ENCODE measurements at regions not wholly inside any gene's neighbourhood (a gene's known extent, or its start where the extent isn't known, plus 50 kb on each side); places are given as distances from the start of the nearest gene placed in this dataset.
A peak's percentile ranks its signal among the peaks of the same experiment; 100 is the strongest.

- no peak for DNase-seq (ENCODE audit: low read depth)
- TF ChIP-seq, protein P1, sequence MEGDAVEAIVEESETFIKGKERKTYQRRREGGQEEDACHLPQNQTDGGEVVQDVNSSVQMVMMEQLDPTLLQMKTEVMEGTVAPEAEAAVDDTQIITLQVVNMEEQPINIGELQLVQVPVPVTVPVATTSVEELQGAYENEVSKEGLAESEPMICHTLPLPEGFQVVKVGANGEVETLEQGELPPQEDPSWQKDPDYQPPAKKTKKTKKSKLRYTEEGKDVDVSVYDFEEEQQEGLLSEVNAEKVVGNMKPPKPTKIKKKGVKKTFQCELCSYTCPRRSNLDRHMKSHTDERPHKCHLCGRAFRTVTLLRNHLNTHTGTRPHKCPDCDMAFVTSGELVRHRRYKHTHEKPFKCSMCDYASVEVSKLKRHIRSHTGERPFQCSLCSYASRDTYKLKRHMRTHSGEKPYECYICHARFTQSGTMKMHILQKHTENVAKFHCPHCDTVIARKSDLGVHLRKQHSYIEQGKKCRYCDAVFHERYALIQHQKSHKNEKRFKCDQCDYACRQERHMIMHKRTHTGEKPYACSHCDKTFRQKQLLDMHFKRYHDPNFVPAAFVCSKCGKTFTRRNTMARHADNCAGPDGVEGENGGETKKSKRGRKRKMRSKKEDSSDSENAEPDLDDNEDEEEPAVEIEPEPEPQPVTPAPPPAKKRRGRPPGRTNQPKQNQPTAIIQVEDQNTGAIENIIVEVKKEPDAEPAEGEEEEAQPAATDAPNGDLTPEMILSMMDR (conservative IDR thresholded peaks at IDR 0.05; ENCODE audit: low read depth, low read length) = no peak
- no peak overlapping the region for H3K4me3 ChIP-seq (ENCODE audit: low read depth, low read length)
These were observed 99.6 kb upstream of the SCG2 start for GRCh38 chr2:223701761-223702160.

DNA sequence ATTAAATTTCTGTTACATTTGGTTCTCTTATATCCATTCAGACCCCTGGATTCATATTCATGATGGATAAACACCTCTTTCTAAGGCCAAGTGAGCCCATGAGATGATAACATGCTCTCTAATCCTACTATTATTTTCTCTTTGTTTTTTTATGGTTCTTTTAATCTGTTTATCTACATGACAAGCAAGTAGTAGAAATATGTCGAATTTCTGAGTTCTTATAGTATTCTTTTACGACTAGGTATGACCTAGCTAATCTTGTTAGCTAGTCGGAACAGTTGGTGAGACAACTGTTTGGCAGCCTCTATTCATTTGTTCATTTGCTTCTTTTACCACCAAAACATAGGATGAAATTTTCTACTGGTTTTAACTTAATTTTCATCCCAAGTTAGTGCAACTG, 98.1 kb upstream of the SCG2 start:
- no peak for DNase-seq (ENCODE audit: low read depth)
- TF ChIP-seq, protein P1 (conservative IDR thresholded peaks at IDR 0.05; ENCODE audit: low read depth, low read length) = no peak
- H3K4me3 ChIP-seq (ENCODE audit: low read depth, low read length) = no peak overlapping the region

DNA sequence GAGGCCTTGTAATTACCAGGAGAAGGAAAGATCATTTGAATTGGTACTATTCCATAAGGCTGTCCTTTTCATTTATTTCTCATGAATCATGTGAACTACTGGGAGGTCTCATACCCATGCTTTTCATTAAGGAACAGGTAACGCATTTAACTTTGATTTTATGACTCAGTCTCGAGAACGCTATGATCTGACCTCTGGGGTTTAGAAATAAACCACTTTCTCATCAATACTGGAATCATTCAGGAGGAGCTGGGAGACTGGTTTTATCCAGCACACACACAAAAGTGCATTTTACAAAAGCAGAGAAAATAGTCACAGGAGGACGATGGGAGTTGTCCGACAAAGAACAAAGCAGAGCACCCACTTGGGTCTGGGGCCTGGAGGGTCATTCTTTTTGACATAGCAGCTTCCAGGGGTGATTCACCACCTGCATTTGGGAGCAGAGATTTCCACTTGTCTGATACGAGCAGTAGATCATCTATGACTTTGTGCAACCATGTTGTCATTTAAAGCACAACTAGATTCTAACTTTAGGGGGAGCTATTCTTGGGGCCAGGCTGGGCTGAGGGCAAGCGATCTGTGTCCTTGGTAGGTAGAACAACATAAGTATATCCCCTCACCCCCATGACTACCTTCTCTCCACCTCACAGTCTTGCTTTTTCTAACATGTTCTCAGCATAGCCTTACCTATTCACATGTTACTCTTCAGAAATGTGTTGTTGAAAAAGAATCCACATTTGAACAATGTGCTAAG, 95.9 kb upstream of the SCG2 start:
- peak; percentile 40 for DNase-seq (ENCODE audit: low read depth)
- TF ChIP-seq, protein P1 (conservative IDR thresholded peaks at IDR 0.05; ENCODE audit: low read depth, low read length) = peak; percentile 11
- no peak overlapping the region for H3K4me3 ChIP-seq (ENCODE audit: low read depth, low read length)

DNA sequence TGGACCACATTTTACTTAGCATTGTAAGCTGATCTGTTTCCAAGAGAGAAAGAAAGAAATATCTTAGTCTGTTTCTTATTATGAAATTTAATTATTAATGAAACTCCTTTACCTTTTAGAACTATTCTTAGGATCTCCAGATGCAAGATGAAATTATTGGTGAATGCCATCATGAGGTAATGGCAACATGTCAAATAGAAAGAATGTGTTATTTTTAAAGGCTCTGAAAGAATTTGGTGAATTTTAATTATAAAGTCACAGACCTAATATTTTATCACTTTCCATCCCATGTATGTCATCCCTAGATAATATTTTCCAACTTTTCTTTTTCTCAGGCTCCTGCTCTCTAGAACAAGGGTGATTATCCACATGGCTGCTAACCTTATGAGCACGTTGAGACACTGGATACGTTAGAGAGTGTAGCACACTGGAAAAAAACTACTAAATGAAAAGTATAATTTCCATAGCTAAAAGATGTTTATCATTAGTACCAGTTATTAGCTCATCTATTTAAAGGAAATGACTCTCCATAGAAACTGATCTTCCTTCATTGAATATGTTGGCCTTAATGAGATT, 95.2 kb upstream of the SCG2 start:
- no peak for DNase-seq (ENCODE audit: low read depth)
- TF ChIP-seq, protein P1 (conservative IDR thresholded peaks at IDR 0.05; ENCODE audit: low read depth, low read length) = no peak
- H3K4me3 ChIP-seq (ENCODE audit: low read depth, low read length) = no peak overlapping the region

DNA sequence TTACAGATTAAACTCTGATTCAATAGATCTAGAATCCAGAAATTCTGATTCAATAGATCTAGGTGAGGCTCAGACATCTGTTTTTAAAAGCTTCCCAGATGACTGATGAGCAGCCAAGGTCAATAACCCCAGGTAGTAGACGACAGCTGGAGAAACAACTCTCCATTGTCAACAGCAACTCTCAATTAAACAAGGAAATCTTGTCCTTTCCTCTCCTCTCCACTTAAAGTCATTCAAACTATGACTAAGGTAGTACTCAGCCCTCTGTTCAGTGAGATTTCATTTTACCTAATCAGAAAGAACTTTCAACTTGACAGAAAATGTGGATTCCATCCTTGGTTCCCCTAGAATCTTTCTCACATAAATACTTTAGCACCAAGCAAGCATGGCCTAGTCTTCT, 94.6 kb upstream of the SCG2 start:
- no peak overlapping the region for H3K4me3 ChIP-seq (ENCODE audit: low read depth, low read length)
- TF ChIP-seq, protein P1 (conservative IDR thresholded peaks at IDR 0.05; ENCODE audit: low read depth, low read length) = no peak
- peak; percentile 39 for DNase-seq (ENCODE audit: low read depth)

GRCh38 chr2:223692191-223692947, 90.2 kb upstream of the SCG2 start:
- no peak overlapping the region for H3K4me3 ChIP-seq (ENCODE audit: low read depth, low read length)
- TF ChIP-seq, protein P1 (conservative IDR thresholded peaks at IDR 0.05; ENCODE audit: low read depth, low read length) = peak; percentile 88
- DNase-seq (ENCODE audit: low read depth) = peak; percentile 15
